Adrenal gland (tissue), 9 donors: ENCODE measurements at regions not wholly inside any gene's neighbourhood (a gene's known extent, or its start where the extent isn't known, plus 50 kb on each side); places are given as distances from the start of the nearest gene placed in this dataset.
"Not testable (repeated sequence)": the region's sequence is repeated elsewhere in the genome, so short reads cannot be mapped to it uniquely, and the experiment has no call there.

Source experiments
- DNase-seq, 7 donors: peaks; one replicate each; pipeline ENCODE4 v3.0.0-alpha.2; 2019 to 2020
- H3K27ac ChIP-seq, 5 donors: fragments of 200-600 bp; sonication (generic) in 4 of 5; 1 replicate in 3 of 5; 2 replicates in 2 of 5; pipeline versions ENCODE4 v1.5.1 to v1.8.0; 2016 to 2020; ENCODE audit warnings: mild to moderate bottlenecking in 1 of 5
- H3K27me3 ChIP-seq: fragments of 200-600 bp; 2 replicates; pipeline ENCODE4 v1.8.0; 2021
- H3K36me3 ChIP-seq, 2 donors: fragments of 200-600 bp; replicated peaks in 1 of 2; 1 replicate in 1 of 2; 2 replicates in 1 of 2; pipeline versions ENCODE4 v1.5.1 to v1.8.0; 2018 to 2022
- H3K4me1 ChIP-seq, 2 donors: fragments of 200-600 bp; replicated peaks in 1 of 2; 1 replicate in 1 of 2; 2 replicates in 1 of 2; pipeline versions ENCODE4 v1.5.1 to v1.8.0; 2018 to 2021
- H3K4me3 ChIP-seq, 4 donors: fragments of 200-600 bp; sonication (generic) in 3 of 4; one replicate each; pipeline ENCODE4 v1.5.1; 2016 to 2018
- H3K9me3 ChIP-seq, 3 donors: fragments of 200-600 bp; sonication (generic) in 1 of 3; replicated peaks in 1 of 3; 1 replicate in 2 of 3; 2 replicates in 1 of 3; pipeline versions ENCODE4 v1.5.1 to v1.8.0; 2016 to 2021
- CTCF ChIP-seq, 6 experiments: fragments of 450-650 bp in 4 of 6; fragments of 200-600 bp in 2 of 6; sonication (generic) in 1 of 6; IDR thresholded peaks; 1 replicate in 5 of 6; 2 replicates in 1 of 6; pipeline versions ENCODE4 v1.5.1 to v1.8.0; 2016 to 2021; ENCODE audit warnings: antibody characterized with exemption in 6 of 6, mild to moderate bottlenecking in 2 of 6, moderate library complexity in 1 of 6
- POLR2A ChIP-seq, 2 donors: fragments of 450-650 bp; IDR thresholded peaks; one replicate each; pipeline ENCODE4 v1.6.1; 2017; ENCODE audit warnings: antibody characterized with exemption in 2 of 2, mild to moderate bottlenecking in 2 of 2, moderate library complexity in 1 of 2
- WGBS, 4 donors: extraction: QIAGEN DNeasy Blood & Tissue Kit in 2 of 4; methylation state at CpG; one replicate each; pipeline versions ENCODE4 v1.1.5 to v1.1.7; 2013 to 2017; 5-methylcytosine and 5-hydroxymethylcytosine counted together
- intact Hi-C, 2 donors: fragments of 100-400 bp; cut with DNase I; formaldehyde crosslinking; loops; one replicate each; pipeline versions ENCODE4 v1.14.1 to v1.15.0; 2022 to 2023
- donor health status: healthy with polysubstance abuse.
- donor health status: Bipolar disorder and iron deficiency.
- donor health status: DM: yes; HTN: yes; CAD: no.
- donor health status: DM: no; HTN: no; CAD: no.
- donor health status: DM: no; HTN: no; CAD: no.

- H3K4me1 ChIP-seq, result no peaks in the 10 kb centered on the region
- no peaks in the 10 kb centered on the region for H3K27me3 ChIP-seq
- no peak overlapping the region for H3K4me3 ChIP-seq
- intact Hi-C loops, result no loop called here
- no peaks in the 10 kb centered on the region for H3K36me3 ChIP-seq
- WGBS, 4 donors, result 43 to 79% (median 71%) methylated on average over 3 to 4 of the region's 4 CpGs
- no peaks in the 10 kb centered on the region for H3K9me3 ChIP-seq
- no peak overlapping the region for H3K27ac ChIP-seq
- TF ChIP-seq CTCF (IDR thresholded peaks at IDR 0.05) (no peak), POLR2A (IDR thresholded peaks at IDR 0.05) (no peak)
- no peak for DNase-seq
Measured at GRCh38 chr2:20115902-20116301, 64.5 kb upstream of the LAPTM4A start.

GRCh38 chr2:20115374-20115773, 63.9 kb upstream of the LAPTM4A start:
- H3K27ac ChIP-seq, result no peak overlapping the region
- 86 to 100% (median 90%) methylated on average over 2 of the region's 2 CpGs; no CpG with 5 or more reads in 1 of the 4 donors for WGBS, 4 donors
- H3K36me3 ChIP-seq, result no peaks in the 10 kb centered on the region
- no peak for DNase-seq
- H3K4me1 ChIP-seq, result no peaks in the 10 kb centered on the region
- no peaks in the 10 kb centered on the region for H3K9me3 ChIP-seq
- intact Hi-C loops, result no loop called here
- H3K27me3 ChIP-seq, result no peaks in the 10 kb centered on the region
- TF ChIP-seq CTCF (IDR thresholded peaks at IDR 0.05), result no peak
- no peak for TF ChIP-seq POLR2A (IDR thresholded peaks at IDR 0.05)
- H3K4me3 ChIP-seq, result no peak overlapping the region

DNA sequence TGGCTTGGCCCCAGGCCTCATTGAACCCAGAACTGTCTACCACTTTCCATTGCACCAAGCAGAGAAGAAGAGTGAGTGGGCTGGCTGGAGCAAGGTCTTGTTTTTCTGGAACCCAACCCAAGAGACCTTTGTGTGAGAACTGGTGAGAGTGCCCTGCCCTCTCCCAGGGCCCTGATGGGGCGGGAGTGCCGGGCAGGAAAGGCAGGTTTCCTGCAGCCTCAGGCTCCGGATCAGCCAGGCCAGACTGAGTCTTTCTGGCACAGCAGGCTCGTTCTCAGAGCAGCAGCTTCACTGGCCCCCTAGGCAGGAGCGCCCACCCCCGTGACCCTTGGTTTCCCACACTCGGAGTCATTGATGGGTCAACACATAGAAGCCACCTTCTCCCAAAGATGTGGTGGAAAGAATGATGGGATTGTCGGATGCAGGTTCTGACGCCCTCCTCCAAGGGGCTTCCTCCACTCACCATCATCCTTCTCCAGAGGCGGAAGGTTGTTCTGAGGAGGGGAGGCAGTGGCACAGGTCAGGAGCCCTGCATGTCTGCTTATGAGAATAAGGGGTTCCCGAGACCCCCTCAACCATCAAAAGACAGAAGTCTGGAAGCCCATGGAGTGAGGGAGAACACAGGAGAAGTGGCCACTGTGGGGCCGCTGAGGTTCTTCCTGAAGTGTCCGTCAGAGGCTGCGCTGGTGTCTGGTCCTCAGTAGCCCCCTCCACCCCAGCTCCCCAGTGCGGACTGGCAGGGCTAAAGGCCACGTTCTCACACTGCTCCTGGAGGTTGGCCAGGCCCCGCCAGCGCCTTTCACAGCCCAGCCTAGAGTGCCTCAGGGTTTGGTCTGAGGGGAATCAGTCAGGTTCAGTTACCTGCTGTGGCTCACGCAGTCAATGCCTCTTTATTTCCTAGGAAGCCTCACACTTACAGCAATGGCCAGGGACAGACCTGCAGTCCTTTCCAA, 62.8 kb upstream of the LAPTM4A start:
- TF ChIP-seq CTCF (IDR thresholded peaks at IDR 0.05) (no peak), POLR2A (IDR thresholded peaks at IDR 0.05) (no peak)

DNA sequence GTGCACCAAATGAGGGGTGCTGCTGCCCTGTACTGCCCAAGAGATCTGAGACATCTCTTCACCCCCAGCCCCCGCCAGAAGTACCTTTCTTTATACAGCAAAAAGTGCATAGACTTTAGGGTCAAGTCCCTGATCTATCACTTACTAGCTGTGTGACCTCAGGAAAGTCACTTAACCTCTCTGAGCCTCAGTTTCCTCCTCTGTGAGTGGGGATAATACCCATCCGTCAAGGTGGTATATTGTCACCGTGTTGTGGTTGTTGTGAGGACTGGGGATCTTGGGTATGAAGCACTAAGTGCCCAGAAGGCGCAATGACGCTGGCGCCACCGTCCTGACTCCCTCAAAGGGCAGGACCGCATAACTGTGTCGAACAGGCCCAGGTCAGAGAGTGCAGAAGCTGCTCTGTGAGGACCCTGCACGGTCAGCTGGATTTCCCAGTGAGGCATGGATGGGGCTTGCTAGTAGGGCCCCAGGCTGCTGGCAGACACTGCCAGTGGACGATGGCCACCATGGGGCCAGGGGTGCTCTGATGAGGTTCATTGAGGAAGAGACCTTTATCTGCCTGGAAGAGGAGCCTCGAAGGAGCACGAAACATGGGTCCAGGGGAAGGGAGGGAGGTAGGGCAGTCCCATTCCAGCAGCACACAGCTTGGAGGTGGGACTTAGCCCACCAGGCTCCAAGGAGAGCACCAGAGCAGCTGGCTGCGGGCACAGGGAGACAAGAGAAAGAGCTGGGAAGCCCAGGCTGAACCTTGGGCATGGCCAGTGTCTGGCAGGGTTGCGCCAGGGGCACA, 61.8 kb upstream of the LAPTM4A start:
- WGBS, 4 donors, result 81 to 92% (median 87%) methylated on average over 13 to 15 of the region's 15 CpGs
- Histone ChIP-seq H3K27me3 (no peaks in the 10 kb centered on the region), H3K4me1 (no peaks in the 10 kb centered on the region), H3K9me3 (no peaks in the 10 kb centered on the region), H3K36me3 (no peaks in the 10 kb centered on the region), H3K27ac (no peak overlapping the region), H3K4me3 (no peak overlapping the region)
- intact Hi-C loops, result loop anchor here in 1 of 2 donors (5.0 kb wide), 1 partner anchor 114 kb away; the partner anchor contains the start of gene SDC1
- TF ChIP-seq POLR2A (IDR thresholded peaks at IDR 0.05) (no peak), CTCF (IDR thresholded peaks at IDR 0.05) (no peak)
- DNase-seq, result no peak

More for the DNA sequence above, 62.8 kb upstream of the LAPTM4A start:
- no peak overlapping the region for H3K27ac ChIP-seq
- no peak overlapping the region for H3K4me3 ChIP-seq
- no peaks in the 10 kb centered on the region for H3K4me1 ChIP-seq
- no peaks in the 10 kb centered on the region for H3K27me3 ChIP-seq
- intact Hi-C loops, result loop anchor here in 1 of 2 donors (5.0 kb wide), 1 partner anchor 113 kb away; the partner anchor contains the start of gene SDC1
- 76 to 91% (median 80%) methylated on average over 12 to 19 of the region's 19 CpGs for WGBS, 4 donors
- no peaks in the 10 kb centered on the region for H3K36me3 ChIP-seq
- no peaks in the 10 kb centered on the region for H3K9me3 ChIP-seq
- DNase-seq, result no peak

GRCh38 chr2:20112361-20112760, 60.9 kb upstream of the LAPTM4A start:
- not testable (repeated sequence) for H3K36me3 ChIP-seq, DNase-seq, H3K27me3 ChIP-seq, H3K4me3 ChIP-seq, H3K4me1 ChIP-seq, H3K27ac ChIP-seq, H3K9me3 ChIP-seq
- intact Hi-C loops, result loop anchor here in 1 of 2 donors (5.0 kb wide), 1 partner anchor 115 kb away; the partner anchor contains the start of gene SDC1
- WGBS, 4 donors, result 74 to 91% (median 87%) methylated on average over 9 of the region's 9 CpGs
